Keratinocyte (primary cell): ENCODE measurements at regions not wholly inside any gene's neighbourhood (a gene's known extent, or its start where the extent isn't known, plus 50 kb on each side); places are given as distances from the start of the nearest gene placed in this dataset.

Source experiments
- DNase-seq: peaks from one replicate; pipeline ENCODE4 v3.0.0-alpha.2; 2011; ENCODE audit warnings: low read depth, missing footprints, low spot score
- FAIRE-seq: peaks from 2 replicates; lab custom pipeline; 2011; peaks lifted over from hg19 to GRCh38; lab: Jason Lieb, UNC
- H2AFZ ChIP-seq: 2 replicates; pipeline ENCODE4 v1.6.0; 2012; ENCODE audit warnings: low read length, control low read depth, inconsistent platforms; ENCODE audit not compliant: control insufficient read depth
- H3K27ac ChIP-seq: 2 replicates; pipeline ENCODE4 v1.5.1; 2011; ENCODE audit warnings: low read length; ENCODE audit not compliant: control insufficient read depth, insufficient read depth
- H3K27me3 ChIP-seq: 3 replicates; pipeline ENCODE4 v1.6.0; 2011; ENCODE audit warnings: low read length; ENCODE audit not compliant: control insufficient read depth, insufficient read depth; ENCODE audit errors: extremely low read depth
- H3K36me3 ChIP-seq, 2 experiments: 2 replicates in 1 of 2; 3 replicates in 1 of 2; pipeline ENCODE4 v1.5.1; 2011; ENCODE audit warnings: low read length in 2 of 2, mild to moderate bottlenecking in 1 of 2; ENCODE audit not compliant: control insufficient read depth in 2 of 2, insufficient read depth in 2 of 2; ENCODE audit errors: extremely low read depth in 1 of 2
- H3K4me1 ChIP-seq: 3 replicates; pipeline ENCODE4 v1.5.1; 2011; ENCODE audit warnings: low read length; ENCODE audit not compliant: control insufficient read depth, insufficient read depth; ENCODE audit errors: extremely low read depth
- H3K4me2 ChIP-seq: 3 replicates; pipeline ENCODE4 v1.6.0; 2011; ENCODE audit warnings: low read depth, low read length; ENCODE audit not compliant: control insufficient read depth, insufficient read depth; ENCODE audit errors: extremely low read depth
- H3K4me3 ChIP-seq, 3 experiments: fragments of 200-600 bp in 1 of 3; sonication (generic) in 1 of 3; 2 replicates in 2 of 3; 3 replicates in 1 of 3; pipeline ENCODE4 v1.5.1; 2011 to 2016; ENCODE audit warnings: low read length in 3 of 3, mild to moderate bottlenecking in 3 of 3, control low read depth in 2 of 3, inconsistent platforms in 1 of 3, low read depth in 1 of 3, mixed read lengths in 1 of 3, mixed run types in 1 of 3, moderate library complexity in 1 of 3; ENCODE audit not compliant: control insufficient read depth in 2 of 3, insufficient read depth in 2 of 3; ENCODE audit errors: extremely low read depth in 1 of 3
- H3K79me2 ChIP-seq: 2 replicates; pipeline ENCODE4 v1.6.0; 2012; ENCODE audit warnings: low read length; ENCODE audit not compliant: control insufficient read depth, insufficient read depth
- H3K9ac ChIP-seq: 3 replicates; pipeline ENCODE4 v1.6.0; 2011; ENCODE audit warnings: low read length; ENCODE audit not compliant: control insufficient read depth, insufficient read depth; ENCODE audit errors: extremely low read depth
- H3K9me1 ChIP-seq: 3 replicates; pipeline ENCODE4 v1.6.0; 2011; ENCODE audit warnings: low read length; ENCODE audit not compliant: control insufficient read depth, insufficient read depth; ENCODE audit errors: extremely low read depth
- H3K9me3 ChIP-seq: 2 replicates; pipeline ENCODE4 v1.5.1; 2012; ENCODE audit warnings: low read depth, low read length; ENCODE audit not compliant: control insufficient read depth
- H4K20me1 ChIP-seq: 3 replicates; pipeline ENCODE4 v1.6.0; 2011; ENCODE audit warnings: low read length; ENCODE audit not compliant: control insufficient read depth, insufficient read depth; ENCODE audit errors: extremely low read depth
- CTCF ChIP-seq, 3 experiments: IDR thresholded peaks in 1 of 3; conservative IDR thresholded peaks in 1 of 3; optimal IDR thresholded peaks in 1 of 3; 2 replicates in 2 of 3; 3 replicates in 1 of 3; pipeline versions ENCODE3 to v1.5.1; 2011; ENCODE audit warnings: low read length in 3 of 3, mild to moderate bottlenecking in 3 of 3, moderate library complexity in 2 of 3, control low read depth in 1 of 3, inconsistent platforms in 1 of 3; ENCODE audit not compliant: insufficient read depth in 2 of 3; ENCODE audit errors: extremely low read depth in 1 of 3
- EZH2 ChIP-seq: IDR thresholded peaks from one replicate; pipeline ENCODE4 v1.6.1; 2012; ENCODE audit warnings: inconsistent platforms, mild to moderate bottlenecking, low read length, moderate library complexity
- dilution Hi-C: fragments of 300-500 bp; cut with MboI; formaldehyde crosslinking; loops from one replicate; pipeline ENCODE4 v1.7.0; 2020; ENCODE audit warnings: low sequenced_read_pairs; ENCODE audit not compliant: extremely low pct_ligation_motif_present

- Histone ChIP-seq H4K20me1 (no peaks in the 10 kb centered on the region), H3K27ac (no peak overlapping the region), H3K9me3 (no peaks in the 10 kb centered on the region), H3K4me1 (no peaks in the 10 kb centered on the region), H2AFZ (no peak overlapping the region), H3K9me1 (no peaks in the 10 kb centered on the region), H3K4me3 (no peak overlapping the region), H3K9ac (no peak overlapping the region), H3K4me2 (no peak overlapping the region), H3K36me3 (no peaks in the 10 kb centered on the region), H3K27me3 (peaks cover 14% of the 10 kb centered on the region), H3K79me2 (no peaks in the 10 kb centered on the region)
- FAIRE-seq (no peak), DNase-seq (no peak)
- no peak for TF ChIP-seq EZH2
- no peak for TF ChIP-seq CTCF (optimal IDR thresholded peaks at IDR 0.05 in 1 of 3, IDR thresholded peaks at IDR 0.05 in 1 of 3, conservative IDR thresholded peaks at IDR 0.05 in 1 of 3; ENCODE audit: extremely low read depth in 1 of 3, insufficient read depth in 2 of 3, low read length in 3 of 3)
- dilution Hi-C loops: no loop called here
Measured at GRCh38 chr15:70188286-70188685, 90.6 kb upstream of the TLE3 start.

GRCh38 chr15:70187331-70187730, 89.6 kb upstream of the TLE3 start:
- dilution Hi-C loops: no loop called here
- no peak for FAIRE-seq
- H3K27me3 ChIP-seq: peaks cover 14% of the 10 kb centered on the region

More at GRCh38 chr15:70187331-70187730, 89.6 kb upstream of the TLE3 start:
- Histone ChIP-seq H3K36me3 (no peaks in the 10 kb centered on the region), H3K4me3 (no peak overlapping the region), H3K9ac (no peak overlapping the region), H4K20me1 (no peaks in the 10 kb centered on the region), H3K9me3 (no peaks in the 10 kb centered on the region), H3K79me2 (no peaks in the 10 kb centered on the region), H3K27ac (no peak overlapping the region), H2AFZ (no peak overlapping the region), H3K9me1 (no peaks in the 10 kb centered on the region), H3K4me2 (no peak overlapping the region), H3K4me1 (no peaks in the 10 kb centered on the region)
- TF ChIP-seq CTCF (optimal IDR thresholded peaks at IDR 0.05 in 1 of 3, IDR thresholded peaks at IDR 0.05 in 1 of 3, conservative IDR thresholded peaks at IDR 0.05 in 1 of 3; ENCODE audit: extremely low read depth in 1 of 3, insufficient read depth in 2 of 3, low read length in 3 of 3) (no peak), EZH2 (no peak)
- DNase-seq: no peak
